ENCODE measurements at regions not wholly inside any gene's neighbourhood (a gene's known extent, or its start where the extent isn't known, plus 50 kb on each side); places are given as distances from the start of the nearest gene placed in this dataset.

DNA sequence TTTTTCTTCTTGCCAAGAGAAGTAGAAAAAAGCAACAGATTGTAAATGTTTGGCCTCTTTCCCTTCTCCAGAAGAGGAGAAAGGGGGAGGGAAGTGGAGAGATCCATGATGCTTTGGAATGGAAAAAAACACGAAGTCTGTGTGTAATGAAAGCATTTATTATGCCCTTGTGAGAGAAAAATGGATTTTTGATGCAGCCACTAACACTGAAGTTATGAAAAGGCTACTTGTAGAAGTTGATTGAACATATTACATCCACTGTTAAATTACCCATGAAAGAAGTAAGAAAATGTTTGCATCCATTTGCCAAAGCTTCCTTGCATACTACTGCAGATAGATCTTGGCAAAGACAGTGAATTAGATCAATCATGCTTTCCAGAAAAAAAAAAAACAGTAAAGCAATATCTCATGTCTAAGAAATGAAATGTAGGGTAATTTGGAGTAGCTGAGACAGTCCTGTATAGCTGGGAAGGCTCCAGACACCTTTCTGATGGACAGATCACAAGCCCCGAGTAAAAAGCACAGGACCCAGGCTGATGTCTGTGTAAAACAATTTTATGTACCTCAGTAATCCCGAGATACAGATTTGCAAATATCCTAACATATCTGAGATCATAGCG, 295.5 kb downstream of the PLOD2 start:
- Histone ChIP-seq H4K20me1 (ENCODE audit: insufficient read depth, low read length) (no peaks in the 10 kb centered on the region), H3K27ac (ENCODE audit: low read depth in 1 of 2, low read length in 2 of 2) (no peak overlapping the region), H3K9me3 (replicated peaks in 1 of 2; ENCODE audit: control insufficient read depth in 1 of 2, insufficient read depth in 1 of 2, low read length in 2 of 2) (peaks cover 0 to 5% of the 10 kb centered on the region in 2 donors), H2AFZ (ENCODE audit: insufficient read depth, low read depth, low read length, poor library complexity, severe bottlenecking) (no peak overlapping the region), H3K4me2 (replicated peaks; ENCODE audit: extremely low read depth, low read length, poor library complexity, severe bottlenecking) (no peak overlapping the region), H3K4me3 (replicated peaks in 1 of 3; ENCODE audit: low read depth in 2 of 3, low read length in 3 of 3) (no peak overlapping the region), H3K36me3 (replicated peaks in 1 of 2; ENCODE audit: control insufficient read depth in 1 of 2, insufficient read depth in 2 of 2, low read length in 2 of 2) (no peaks in the 10 kb centered on the region), H3K4me1 (ENCODE audit: control insufficient read depth in 1 of 2, insufficient read depth in 2 of 2, low read length in 2 of 2) (no peaks in the 10 kb centered on the region), H3K27me3 (ENCODE audit: control insufficient read depth in 2 of 2, insufficient read depth in 2 of 2, low read length in 2 of 2) (no peaks in the 10 kb centered on the region), H3K79me2 (ENCODE audit: insufficient read depth, low read length) (no peaks in the 10 kb centered on the region), H3K9ac (ENCODE audit: insufficient read depth, low read length, poor library complexity, severe bottlenecking) (no peak overlapping the region)
- DNase-seq, result no peak
- no CpG with 5 or more reads among the region's 4 CpGs for WGBS (ENCODE audit: insufficient coverage)
- Mint-ChIP-seq H3K36me3 (no peaks in the 10 kb centered on the region), H3K9me3 (peaks cover 0 to 5% (median 0%) of the 10 kb centered on the region in 7 donors), H3K27me3 (ENCODE audit: low read depth in 3 of 3) (no peaks in the 10 kb centered on the region), H3K27ac (no peak overlapping the region), H3K4me1 (no peaks in the 10 kb centered on the region), H3K4me3 (no peak overlapping the region)
- TF ChIP-seq, protein P1, sequence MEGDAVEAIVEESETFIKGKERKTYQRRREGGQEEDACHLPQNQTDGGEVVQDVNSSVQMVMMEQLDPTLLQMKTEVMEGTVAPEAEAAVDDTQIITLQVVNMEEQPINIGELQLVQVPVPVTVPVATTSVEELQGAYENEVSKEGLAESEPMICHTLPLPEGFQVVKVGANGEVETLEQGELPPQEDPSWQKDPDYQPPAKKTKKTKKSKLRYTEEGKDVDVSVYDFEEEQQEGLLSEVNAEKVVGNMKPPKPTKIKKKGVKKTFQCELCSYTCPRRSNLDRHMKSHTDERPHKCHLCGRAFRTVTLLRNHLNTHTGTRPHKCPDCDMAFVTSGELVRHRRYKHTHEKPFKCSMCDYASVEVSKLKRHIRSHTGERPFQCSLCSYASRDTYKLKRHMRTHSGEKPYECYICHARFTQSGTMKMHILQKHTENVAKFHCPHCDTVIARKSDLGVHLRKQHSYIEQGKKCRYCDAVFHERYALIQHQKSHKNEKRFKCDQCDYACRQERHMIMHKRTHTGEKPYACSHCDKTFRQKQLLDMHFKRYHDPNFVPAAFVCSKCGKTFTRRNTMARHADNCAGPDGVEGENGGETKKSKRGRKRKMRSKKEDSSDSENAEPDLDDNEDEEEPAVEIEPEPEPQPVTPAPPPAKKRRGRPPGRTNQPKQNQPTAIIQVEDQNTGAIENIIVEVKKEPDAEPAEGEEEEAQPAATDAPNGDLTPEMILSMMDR (IDR thresholded peaks at IDR 0.05), result no peak
- intact Hi-C loops (cut with micrococcal nuclease), result no loop called here

- Histone ChIP-seq H2AFZ (ENCODE audit: insufficient read depth, low read depth, low read length, poor library complexity, severe bottlenecking) (no peak overlapping the region), H3K27ac (ENCODE audit: low read depth in 1 of 2, low read length in 2 of 2) (no peak overlapping the region), H3K9ac (ENCODE audit: insufficient read depth, low read length, poor library complexity, severe bottlenecking) (no peak overlapping the region), H4K20me1 (ENCODE audit: insufficient read depth, low read length) (no peaks in the 10 kb centered on the region), H3K4me3 (replicated peaks in 1 of 3; ENCODE audit: low read depth in 2 of 3, low read length in 3 of 3) (no peak overlapping the region), H3K36me3 (replicated peaks in 1 of 2; ENCODE audit: control insufficient read depth in 1 of 2, insufficient read depth in 2 of 2, low read length in 2 of 2) (no peaks in the 10 kb centered on the region), H3K9me3 (replicated peaks in 1 of 2; ENCODE audit: control insufficient read depth in 1 of 2, insufficient read depth in 1 of 2, low read length in 2 of 2) (peaks cover 0 to 5% of the 10 kb centered on the region in 2 donors), H3K4me1 (ENCODE audit: control insufficient read depth in 1 of 2, insufficient read depth in 2 of 2, low read length in 2 of 2) (no peaks in the 10 kb centered on the region), H3K79me2 (ENCODE audit: insufficient read depth, low read length) (no peaks in the 10 kb centered on the region), H3K27me3 (ENCODE audit: control insufficient read depth in 2 of 2, insufficient read depth in 2 of 2, low read length in 2 of 2) (no peaks in the 10 kb centered on the region), H3K4me2 (replicated peaks; ENCODE audit: extremely low read depth, low read length, poor library complexity, severe bottlenecking) (no peak overlapping the region)
- TF ChIP-seq, protein P1 (IDR thresholded peaks at IDR 0.05), result no peak
- Mint-ChIP-seq H3K4me1 (no peaks in the 10 kb centered on the region), H3K4me3 (no peak overlapping the region), H3K36me3 (no peaks in the 10 kb centered on the region), H3K9me3 (peaks cover 0 to 5% (median 1%) of the 10 kb centered on the region in 7 donors), H3K27ac (no peak overlapping the region), H3K27me3 (ENCODE audit: low read depth in 3 of 3) (no peaks in the 10 kb centered on the region)
- intact Hi-C loops (cut with micrococcal nuclease), result no loop called here
- WGBS (ENCODE audit: insufficient coverage), result 17% methylated on average over 1 of the region's 1 CpG
- no peak for DNase-seq
These were observed 291.0 kb downstream of the PLOD2 start for GRCh38 chr3:145869958-145870357.

Data from CD14-positive monocyte (primary cell).